Spleen (tissue), 11 donors: ENCODE measurements at regions not wholly inside any gene's neighbourhood (a gene's known extent, or its start where the extent isn't known, plus 50 kb on each side); places are given as distances from the start of the nearest gene placed in this dataset.

ENCODE experiments used
- DNase-seq: peaks from one replicate; pipeline ENCODE4 v3.0.0-alpha.2; 2020
- H3K27ac ChIP-seq, 8 donors: fragments of 200-600 bp; sonication (generic) in 7 of 8; 1 replicate in 4 of 8; 2 replicates in 4 of 8; pipeline versions ENCODE4 v1.5.0 to v1.8.0; 2016 to 2021; ENCODE audit warnings: inconsistent platforms in 4 of 8, mild to moderate bottlenecking in 4 of 8, moderate library complexity in 1 of 8
- H3K27me3 ChIP-seq, 7 donors: fragments of 200-600 bp; sonication (generic) in 6 of 7; replicated peaks in 1 of 7; 1 replicate in 4 of 7; 2 replicates in 3 of 7; pipeline versions ENCODE4 v1.5.0 to v1.8.0; 2016 to 2021; ENCODE audit warnings: inconsistent platforms in 3 of 7, mild to moderate bottlenecking in 1 of 7
- H3K36me3 ChIP-seq, 6 donors: fragments of 200-600 bp; sonication (generic) in 5 of 6; 1 replicate in 4 of 6; 2 replicates in 2 of 6; pipeline versions ENCODE4 v1.5.0 to v1.8.0; 2016 to 2021; ENCODE audit warnings: inconsistent platforms in 2 of 6
- H3K4me1 ChIP-seq, 6 donors: fragments of 200-600 bp; sonication (generic) in 5 of 6; 1 replicate in 3 of 6; 2 replicates in 3 of 6; pipeline versions ENCODE4 v1.5.0 to v1.8.0; 2016 to 2021; ENCODE audit warnings: inconsistent platforms in 3 of 6
- H3K4me3 ChIP-seq, 8 donors: fragments of 200-600 bp; sonication (generic) in 7 of 8; 1 replicate in 4 of 8; 2 replicates in 4 of 8; pipeline versions ENCODE4 v1.5.0 to v1.8.0; 2016 to 2021; ENCODE audit warnings: inconsistent platforms in 4 of 8, mild to moderate bottlenecking in 4 of 8, moderate library complexity in 2 of 8
- H3K9me3 ChIP-seq, 8 donors: fragments of 200-600 bp; sonication (generic) in 7 of 8; 1 replicate in 4 of 8; 2 replicates in 4 of 8; pipeline versions ENCODE4 v1.5.0 to v1.8.0; 2016 to 2021; ENCODE audit warnings: inconsistent platforms in 4 of 8
- CTCF ChIP-seq, 11 experiments: fragments of 200-600 bp in 7 of 11; fragments of 450-650 bp in 4 of 11; sonication (generic) in 4 of 11; IDR thresholded peaks in 8 of 11; conservative IDR thresholded peaks in 3 of 11; 1 replicate in 7 of 11; 2 replicates in 4 of 11; pipeline versions ENCODE4 v1.4.0 to v1.8.0; 2016 to 2021; ENCODE audit warnings: antibody characterized with exemption in 11 of 11, inconsistent platforms in 4 of 11, mild to moderate bottlenecking in 1 of 11
- POLR2A ChIP-seq, 3 donors: fragments of 450-650 bp; IDR thresholded peaks; one replicate each; pipeline ENCODE4 v1.5.1; 2017; ENCODE audit warnings: antibody characterized with exemption in 3 of 3, mild to moderate bottlenecking in 1 of 3
- POLR2AphosphoS5 ChIP-seq, 3 donors: sonication (generic); formaldehyde crosslinking; IDR thresholded peaks; one replicate each; pipeline ENCODE4 v1.5.1; 2017; ENCODE audit warnings: antibody characterized with exemption in 3 of 3
- WGBS, 5 donors: extraction: QIAGEN DNeasy Blood & Tissue Kit in 3 of 5; methylation state at CpG; one replicate each; pipeline versions ENCODE4 v1.1.5 to v1.1.7; 2013 to 2018; 5-methylcytosine and 5-hydroxymethylcytosine counted together
- intact Hi-C: fragments of 100-400 bp; cut with DNase I; formaldehyde crosslinking; loops from one replicate; pipeline ENCODE4 v1.15.0; 2023; ENCODE audit warnings: low total_unique reads
- donor health status: healthy with polysubstance abuse.
- donor health status: DM: no; HTN: no; CAD: no; lungs with moderate emphysema.
- donor health status: DM: no; HTN: no; CAD: no.
- donor health status: Bipolar disorder and iron deficiency.
- donor health status: healthy.
- donor health status: DM: no; HTN: no; CAD: no.
- donor health status: DM: yes; HTN: yes; CAD: no.

- intact Hi-C loops = no loop called here
- Histone ChIP-seq H3K9me3 (no peaks in the 10 kb centered on the region), H3K27ac (no peak overlapping the region), H3K27me3 (no peaks in the 10 kb centered on the region), H3K4me3 (no peak overlapping the region), H3K36me3 (no peaks in the 10 kb centered on the region), H3K4me1 (no peaks in the 10 kb centered on the region)
- no peak for TF ChIP-seq POLR2A (IDR thresholded peaks at IDR 0.05)
- TF ChIP-seq POLR2AphosphoS5 (IDR thresholded peaks at IDR 0.05) = no peak
- no peak for TF ChIP-seq CTCF (IDR thresholded peaks at IDR 0.05 in 8 of 11, conservative IDR thresholded peaks at IDR 0.05 in 3 of 11)
- DNase-seq = no peak
- WGBS, 5 donors = 18 to 34% (median 27%) methylated on average over 2 of the region's 2 CpGs
Measured at GRCh38 chr11:81394311-81394710, 1339.4 kb downstream of the FAM181B start.

GRCh38 chr11:81388326-81388725 is 1345.3 kb downstream of the FAM181B start:
- Histone ChIP-seq H3K4me3 (no peak overlapping the region), H3K27ac (no peak overlapping the region), H3K9me3 (peaks cover 0 to 16% (median 4%) of the 10 kb centered on the region in 8 donors), H3K36me3 (no peaks in the 10 kb centered on the region), H3K27me3 (no peaks in the 10 kb centered on the region), H3K4me1 (no peaks in the 10 kb centered on the region)
- intact Hi-C loops = no loop called here
- WGBS, 5 donors = 63 to 80% (median 77%) methylated on average over 3 of the region's 3 CpGs
- no peak for DNase-seq
- TF ChIP-seq POLR2AphosphoS5 (IDR thresholded peaks at IDR 0.05) (no peak), CTCF (IDR thresholded peaks at IDR 0.05 in 8 of 11, conservative IDR thresholded peaks at IDR 0.05 in 3 of 11) (no peak), POLR2A (IDR thresholded peaks at IDR 0.05) (no peak)

- WGBS, 5 donors = 25 to 63% (median 34%) methylated on average over 1 of the region's 1 CpG
- no peak for DNase-seq
- Histone ChIP-seq H3K27ac (no peak overlapping the region), H3K4me1 (no peaks in the 10 kb centered on the region), H3K9me3 (peaks cover 0 to 16% (median 7%) of the 10 kb centered on the region in 8 donors), H3K4me3 (no peak overlapping the region), H3K27me3 (no peaks in the 10 kb centered on the region), H3K36me3 (no peaks in the 10 kb centered on the region)
- TF ChIP-seq POLR2AphosphoS5 (IDR thresholded peaks at IDR 0.05) (no peak), POLR2A (IDR thresholded peaks at IDR 0.05) (no peak), CTCF (IDR thresholded peaks at IDR 0.05 in 8 of 11, conservative IDR thresholded peaks at IDR 0.05 in 3 of 11) (no peak)
- intact Hi-C loops = no loop called here
Measured at GRCh38 chr11:81380395-81380794, 1353.3 kb downstream of the FAM181B start.

- Histone ChIP-seq H3K9me3 (peaks cover 0 to 27% (median 17%) of the 10 kb centered on the region in 8 donors), H3K27me3 (no peaks in the 10 kb centered on the region), H3K4me3 (no peak overlapping the region), H3K36me3 (no peaks in the 10 kb centered on the region), H3K4me1 (no peaks in the 10 kb centered on the region), H3K27ac (no peak overlapping the region)
- 69 to 89% (median 80%) methylated on average over 2 of the region's 2 CpGs for WGBS, 5 donors
- DNase-seq = no peak
- intact Hi-C loops = no loop called here
- TF ChIP-seq CTCF (IDR thresholded peaks at IDR 0.05 in 8 of 11, conservative IDR thresholded peaks at IDR 0.05 in 3 of 11) (no peak), POLR2AphosphoS5 (IDR thresholded peaks at IDR 0.05) (no peak), POLR2A (IDR thresholded peaks at IDR 0.05) (no peak)
Measured at GRCh38 chr11:81377418-81377817, 1356.2 kb downstream of the FAM181B start.
